CD14-positive monocyte (primary cell): ENCODE measurements at regions not wholly inside any gene's neighbourhood (a gene's known extent, or its start where the extent isn't known, plus 50 kb on each side); places are given as distances from the start of the nearest gene placed in this dataset.

Source experiments
- DNase-seq, 3 donors: peaks; one replicate each; pipeline ENCODE4 v3.0.0-alpha.2; 2011 to 2022
- H2AFZ ChIP-seq: 2 replicates; pipeline ENCODE4 v1.6.0; 2012; ENCODE audit warnings: mild to moderate bottlenecking, low read depth, low read length, inconsistent platforms; ENCODE audit not compliant: insufficient read depth, poor library complexity, severe bottlenecking
- H3K27ac ChIP-seq, 2 donors: 1 replicate in 1 of 2; 2 replicates in 1 of 2; pipeline ENCODE4 v1.5.1; 2012 to 2013; ENCODE audit warnings: low read length in 2 of 2, control low read depth in 1 of 2, inconsistent platforms in 1 of 2, low read depth in 1 of 2, mild to moderate bottlenecking in 1 of 2
- H3K27me3 ChIP-seq, 2 donors: one replicate each; pipeline versions ENCODE4 v1.6.0 to v1.6.1; 2011 to 2013; ENCODE audit warnings: low read length in 2 of 2; ENCODE audit not compliant: control insufficient read depth in 2 of 2, insufficient read depth in 2 of 2
- H3K36me3 ChIP-seq, 2 donors: replicated peaks in 1 of 2; 1 replicate in 1 of 2; 2 replicates in 1 of 2; pipeline versions ENCODE4 v1.5.1 to v1.6.1; 2012 to 2013; ENCODE audit warnings: low read length in 2 of 2, control low read depth in 1 of 2, inconsistent platforms in 1 of 2, mild to moderate bottlenecking in 1 of 2; ENCODE audit not compliant: insufficient read depth in 2 of 2, control insufficient read depth in 1 of 2
- H3K4me1 ChIP-seq, 2 donors: 1 replicate in 1 of 2; 2 replicates in 1 of 2; pipeline versions ENCODE4 v1.5.1 to v1.6.1; 2012 to 2013; ENCODE audit warnings: low read length in 2 of 2, control low read depth in 1 of 2, inconsistent platforms in 1 of 2, mild to moderate bottlenecking in 1 of 2, moderate library complexity in 1 of 2; ENCODE audit not compliant: insufficient read depth in 2 of 2, control insufficient read depth in 1 of 2
- H3K4me2 ChIP-seq: replicated peaks from 2 replicates; pipeline ENCODE3; 2012; ENCODE audit warnings: low read length, moderate library complexity, mild to moderate bottlenecking; ENCODE audit not compliant: poor library complexity, severe bottlenecking; ENCODE audit errors: extremely low read depth
- H3K4me3 ChIP-seq, 3 experiments: fragments of 200-600 bp in 1 of 3; sonication (generic) in 1 of 3; replicated peaks in 1 of 3; 1 replicate in 2 of 3; 2 replicates in 1 of 3; pipeline ENCODE4 v1.5.1; 2011 to 2013; ENCODE audit warnings: low read length in 3 of 3, mild to moderate bottlenecking in 3 of 3, control low read depth in 2 of 3, low read depth in 2 of 3, inconsistent platforms in 1 of 3, moderate library complexity in 1 of 3
- H3K79me2 ChIP-seq: 2 replicates; pipeline ENCODE4 v1.6.0; 2012; ENCODE audit warnings: mild to moderate bottlenecking, control low read depth, inconsistent platforms, low read length, moderate library complexity; ENCODE audit not compliant: insufficient read depth
- H3K9ac ChIP-seq: 2 replicates; pipeline ENCODE4 v1.6.0; 2017; ENCODE audit warnings: low read length, mild to moderate bottlenecking; ENCODE audit not compliant: insufficient read depth, poor library complexity, severe bottlenecking
- H3K9me3 ChIP-seq, 2 donors: replicated peaks in 1 of 2; 1 replicate in 1 of 2; 2 replicates in 1 of 2; pipeline versions ENCODE4 v1.5.1 to v1.6.1; 2012 to 2013; ENCODE audit warnings: low read length in 2 of 2, control low read depth in 1 of 2; ENCODE audit not compliant: control insufficient read depth in 1 of 2, insufficient read depth in 1 of 2
- H4K20me1 ChIP-seq: 2 replicates; pipeline ENCODE4 v1.6.0; 2012; ENCODE audit warnings: mild to moderate bottlenecking, low read length, control low read depth, moderate library complexity; ENCODE audit not compliant: insufficient read depth
- H3K27ac Mint-ChIP-seq, 7 donors: one replicate each; pipeline ENCODE4 v1.8.0; 2020; ENCODE audit warnings: mild to moderate bottlenecking in 7 of 7, mixed read lengths in 7 of 7, moderate library complexity in 6 of 7, inconsistent platforms in 2 of 7
- H3K27me3 Mint-ChIP-seq, 3 donors: one replicate each; pipeline ENCODE4 v1.8.0; 2021 to 2022; ENCODE audit warnings: low read depth in 3 of 3, mild to moderate bottlenecking in 3 of 3, mixed read lengths in 3 of 3, moderate library complexity in 3 of 3, inconsistent platforms in 1 of 3
- H3K36me3 Mint-ChIP-seq, 2 donors: one replicate each; pipeline ENCODE4 v1.8.0; 2020; ENCODE audit warnings: mixed read lengths in 2 of 2, inconsistent platforms in 1 of 2, mild to moderate bottlenecking in 1 of 2
- H3K4me1 Mint-ChIP-seq: one replicate; pipeline ENCODE4 v1.8.0; 2020; ENCODE audit warnings: mild to moderate bottlenecking, mixed read lengths
- H3K4me3 Mint-ChIP-seq, 2 donors: one replicate each; pipeline ENCODE4 v1.8.0; 2020; ENCODE audit warnings: mild to moderate bottlenecking in 2 of 2, mixed read lengths in 2 of 2, moderate library complexity in 1 of 2
- H3K9me3 Mint-ChIP-seq, 7 donors: one replicate each; pipeline ENCODE4 v1.8.0; 2020 to 2022; ENCODE audit warnings: mixed read lengths in 7 of 7, mild to moderate bottlenecking in 6 of 7, moderate library complexity in 6 of 7, inconsistent platforms in 2 of 7
- WGBS: methylation state at CpG from one replicate; pipeline ENCODE4 v1.1.5; 2013; ENCODE audit warnings: missing lambda C conversion rate; ENCODE audit not compliant: insufficient coverage; 5-methylcytosine and 5-hydroxymethylcytosine counted together
- intact Hi-C, 2 donors: fragments of 100-400 bp; cut with micrococcal nuclease; formaldehyde crosslinking; loops; one replicate each; pipeline versions ENCODE4 v1.15.0 to v1.15.1; 2023
- TF ChIP-seq, protein P1 (sequence below): fragments of 200-600 bp; IDR thresholded peaks from one replicate; pipeline ENCODE4 v1.8.0; 2022; ENCODE audit warnings: antibody characterized with exemption, mild to moderate bottlenecking

DNA sequence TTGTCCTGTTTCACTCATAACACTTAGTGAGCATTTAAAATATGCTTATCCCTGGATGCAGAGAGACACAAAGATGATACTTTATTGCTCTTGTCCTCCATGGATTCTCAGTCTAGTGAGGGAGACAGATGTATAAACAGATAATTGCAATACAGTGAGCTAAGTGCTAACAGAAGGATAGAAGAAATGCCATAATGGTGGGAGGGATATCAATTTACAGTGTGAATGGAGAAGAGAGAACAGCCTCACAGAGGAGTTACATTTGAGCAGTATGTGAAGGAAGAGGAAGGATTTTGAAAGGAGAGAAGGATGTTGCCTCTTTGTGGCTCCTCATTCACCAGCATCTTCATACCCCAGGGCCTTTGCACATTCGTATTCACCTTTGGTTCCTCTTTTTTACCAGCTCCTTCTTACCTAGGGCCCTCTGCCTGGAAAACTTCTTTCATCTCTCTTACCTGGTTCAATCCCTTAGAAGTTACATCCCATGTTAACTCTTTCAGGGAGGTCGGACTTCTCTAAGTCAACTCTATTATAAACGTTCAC is 341.7 kb downstream of the PRL start:
- WGBS: no CpG with 5 or more reads among the region's 3 CpGs
- no peak for DNase-seq
- Histone ChIP-seq H2AFZ (no peak overlapping the region), H4K20me1 (no peaks in the 10 kb centered on the region), H3K36me3 (no peaks in the 10 kb centered on the region), H3K9ac (no peak overlapping the region), H3K4me2 (no peak overlapping the region), H3K79me2 (no peaks in the 10 kb centered on the region), H3K27ac (no peak overlapping the region), H3K27me3 (no peaks in the 10 kb centered on the region), H3K4me3 (no peak overlapping the region), H3K4me1 (no peaks in the 10 kb centered on the region), H3K9me3 (no peaks in the 10 kb centered on the region)
- H3K36me3 Mint-ChIP-seq: no peaks in the 10 kb centered on the region
- TF ChIP-seq, protein P1, sequence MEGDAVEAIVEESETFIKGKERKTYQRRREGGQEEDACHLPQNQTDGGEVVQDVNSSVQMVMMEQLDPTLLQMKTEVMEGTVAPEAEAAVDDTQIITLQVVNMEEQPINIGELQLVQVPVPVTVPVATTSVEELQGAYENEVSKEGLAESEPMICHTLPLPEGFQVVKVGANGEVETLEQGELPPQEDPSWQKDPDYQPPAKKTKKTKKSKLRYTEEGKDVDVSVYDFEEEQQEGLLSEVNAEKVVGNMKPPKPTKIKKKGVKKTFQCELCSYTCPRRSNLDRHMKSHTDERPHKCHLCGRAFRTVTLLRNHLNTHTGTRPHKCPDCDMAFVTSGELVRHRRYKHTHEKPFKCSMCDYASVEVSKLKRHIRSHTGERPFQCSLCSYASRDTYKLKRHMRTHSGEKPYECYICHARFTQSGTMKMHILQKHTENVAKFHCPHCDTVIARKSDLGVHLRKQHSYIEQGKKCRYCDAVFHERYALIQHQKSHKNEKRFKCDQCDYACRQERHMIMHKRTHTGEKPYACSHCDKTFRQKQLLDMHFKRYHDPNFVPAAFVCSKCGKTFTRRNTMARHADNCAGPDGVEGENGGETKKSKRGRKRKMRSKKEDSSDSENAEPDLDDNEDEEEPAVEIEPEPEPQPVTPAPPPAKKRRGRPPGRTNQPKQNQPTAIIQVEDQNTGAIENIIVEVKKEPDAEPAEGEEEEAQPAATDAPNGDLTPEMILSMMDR: no peak
- H3K4me1 Mint-ChIP-seq: peaks cover 11% of the 10 kb centered on the region
- intact Hi-C loops: no loop called here
- peaks cover 0 to 3% (median 0%) of the 10 kb centered on the region in 3 donors for H3K27me3 Mint-ChIP-seq
- no peak overlapping the region for H3K27ac Mint-ChIP-seq
- H3K4me3 Mint-ChIP-seq: no peak overlapping the region
- H3K9me3 Mint-ChIP-seq: peaks cover 0 to 2% (median 0%) of the 10 kb centered on the region in 7 donors

DNA sequence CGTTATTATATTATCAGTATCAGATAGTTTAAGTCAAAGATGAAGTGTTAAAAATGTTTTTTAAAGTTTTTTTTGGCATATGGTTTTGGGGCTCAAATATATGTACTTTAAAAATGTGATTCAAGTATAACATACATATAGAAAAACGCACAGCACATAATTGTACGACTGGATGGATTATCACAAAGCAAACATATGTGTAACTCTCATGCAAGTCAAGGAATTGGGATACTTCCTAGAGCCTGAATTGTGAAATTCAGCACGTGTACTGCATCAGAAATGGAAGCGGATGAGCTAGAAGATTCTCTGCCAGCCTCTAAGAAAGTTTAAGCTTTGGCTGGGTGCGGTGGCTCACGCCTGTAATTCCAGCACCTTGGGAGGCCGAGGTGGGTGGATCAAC is 340.9 kb downstream of the PRL start:
- H3K27ac ChIP-seq: no peak overlapping the region
- H3K9ac ChIP-seq: no peak overlapping the region
- H3K27me3 Mint-ChIP-seq: peaks cover 0 to 6% (median 0%) of the 10 kb centered on the region in 3 donors
- H4K20me1 ChIP-seq: no peaks in the 10 kb centered on the region
- H3K9me3 ChIP-seq: no peaks in the 10 kb centered on the region
- TF ChIP-seq, protein P1: no peak
- intact Hi-C loops: no loop called here
- no peaks in the 10 kb centered on the region for H3K36me3 ChIP-seq
- no peak overlapping the region for H3K27ac Mint-ChIP-seq
- H3K4me2 ChIP-seq: no peak overlapping the region
- no peak overlapping the region for H3K4me3 ChIP-seq
- no peaks in the 10 kb centered on the region for H3K27me3 ChIP-seq
- H3K36me3 Mint-ChIP-seq: no peaks in the 10 kb centered on the region
- no peak overlapping the region for H3K4me3 Mint-ChIP-seq
- H3K9me3 Mint-ChIP-seq: peaks cover 0 to 2% (median 0%) of the 10 kb centered on the region in 7 donors
- DNase-seq: no peak
- H3K4me1 ChIP-seq: no peaks in the 10 kb centered on the region
- 89% methylated on average over 4 of the region's 8 CpGs for WGBS
- peaks cover 11% of the 10 kb centered on the region for H3K4me1 Mint-ChIP-seq
- no peaks in the 10 kb centered on the region for H3K79me2 ChIP-seq
- H2AFZ ChIP-seq: no peak overlapping the region
